ENCODE measurements at regions not wholly inside any gene's neighbourhood (a gene's known extent, or its start where the extent isn't known, plus 50 kb on each side); places are given as distances from the start of the nearest gene placed in this dataset.

DNA sequence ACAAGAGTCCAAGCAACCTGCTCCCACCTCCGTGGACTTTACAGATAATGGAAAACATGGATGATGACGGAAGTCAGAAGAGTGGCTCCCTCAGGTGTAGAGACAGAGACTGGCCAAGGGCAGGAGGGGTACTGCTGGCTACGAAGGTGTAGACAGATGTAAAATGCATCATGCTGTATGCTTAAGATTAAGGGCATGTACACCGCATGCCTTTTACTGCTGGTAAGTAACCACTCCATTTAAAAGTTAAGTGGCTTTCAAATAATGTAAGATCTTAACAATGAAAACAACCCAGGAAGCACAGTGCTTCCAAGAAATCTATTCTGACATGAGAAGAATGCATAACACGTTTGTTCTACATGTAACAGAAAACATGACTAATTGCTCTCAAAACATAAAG lies 76.9 kb upstream of the FAM9B start:
- intact Hi-C loops (cut with micrococcal nuclease; ENCODE audit: unreplicated experiment) (no loop called here), in situ Hi-C loops (cut with MboI) (no loop called here)
- Histone ChIP-seq H3K9me3 (replicated peaks; ENCODE audit: control insufficient read depth, insufficient read depth, low read length) (no peaks in the 10 kb centered on the region), H2AFZ (ENCODE audit: control insufficient read depth, low read depth, low read length) (no peak overlapping the region), H3K27ac (ENCODE audit: control insufficient read depth, insufficient read depth) (no peak overlapping the region), H3K79me2 (ENCODE audit: control insufficient read depth, insufficient read depth, low read length) (no peaks in the 10 kb centered on the region), H3K4me3 (no peak overlapping the region), H3K4me1 (ENCODE audit: control insufficient read depth, insufficient read depth, low read length) (no peaks in the 10 kb centered on the region), H3K4me2 (ENCODE audit: control insufficient read depth, insufficient read depth) (no peak overlapping the region), H3K9ac (ENCODE audit: control insufficient read depth, insufficient read depth, low read length) (no peak overlapping the region), H3K27me3 (replicated peaks in 1 of 2; ENCODE audit: control insufficient read depth in 2 of 2, insufficient read depth in 2 of 2, low read length in 1 of 2) (no peaks in the 10 kb centered on the region), H4K20me1 (ENCODE audit: control insufficient read depth, insufficient read depth) (no peaks in the 10 kb centered on the region), H3K36me3 (ENCODE audit: control insufficient read depth in 2 of 2, insufficient read depth in 2 of 2, low read length in 1 of 2) (no peaks in the 10 kb centered on the region)
- 28% methylated on average over 5 of the region's 5 CpGs for WGBS (ENCODE audit: insufficient coverage, insufficient replicate concordance, low lambda C conversion rate, missing lambda C conversion rate)
- ATAC-seq (no peak), FAIRE-seq (no peak), DNase-seq (ENCODE audit: low read depth, low spot score) (no peak)
- TF ChIP-seq TBL1XR1 (IDR thresholded peaks at IDR 0.05; ENCODE audit: low read depth, low read length) (no peak), HDGF (IDR thresholded peaks at IDR 0.05) (no peak), DPF2 (IDR thresholded peaks at IDR 0.05) (no peak), TCF12 (IDR thresholded peaks at IDR 0.05; ENCODE audit: low read depth, low read length) (no peak), NFIC (IDR thresholded peaks at IDR 0.05; ENCODE audit: low read depth, low read length) (no peak), NRF1 (conservative IDR thresholded peaks at IDR 0.05; ENCODE audit: low read depth, low read length) (no peak), NBN (IDR thresholded peaks at IDR 0.05) (no peak), CEBPB (IDR thresholded peaks at IDR 0.05; ENCODE audit: borderline replicate concordance in 1 of 2, low read depth in 2 of 2, low read length in 2 of 2) (no peak), SMARCA5 (IDR thresholded peaks at IDR 0.05) (no peak), ZNF592 (IDR thresholded peaks at IDR 0.05) (no peak), FOXM1 (IDR thresholded peaks at IDR 0.05; ENCODE audit: low read depth, low read length) (no peak), USF1 (IDR thresholded peaks at IDR 0.05; ENCODE audit: borderline replicate concordance, extremely low read length, insufficient read depth, low read depth, low read length) (no peak), FOXK2 (IDR thresholded peaks at IDR 0.05) (no peak)
- CTCF ChIA-PET: no interaction called here
- no TSS peak for BruUV-seq (replicated peaks)
- SMC1A ChIA-PET (ENCODE audit: uncharacterized antibody, unreplicated experiment): interaction anchor here (0.6 to 1.2 kb wide), 2 partner anchors 26 to 65 kb away, joined by 3 read pairs; no protein-coding TSS in a partner anchor
- POLR2A ChIA-PET: no interaction called here
- RAD21 ChIA-PET (ENCODE audit: unreplicated experiment): no interaction called here

Measured in GM12878 (cell line).